Ovary (tissue), 3 donors: ENCODE measurements at regions not wholly inside any gene's neighbourhood (a gene's known extent, or its start where the extent isn't known, plus 50 kb on each side); places are given as distances from the start of the nearest gene placed in this dataset.

Experiments used
- EP300 ChIP-seq: sonication (generic); formaldehyde crosslinking; IDR thresholded peaks from one replicate; pipeline ENCODE4 v1.6.1; 2017; ENCODE audit warnings: antibody characterized with exemption
- TF ChIP-seq, protein P1 (sequence below), 3 donors: fragments of 450-650 bp in 2 of 3; fragments of 200-600 bp in 1 of 3; IDR thresholded peaks; one replicate each; pipeline versions ENCODE4 v1.5.1 to v1.8.0; 2016 to 2022; ENCODE audit warnings: antibody characterized with exemption in 3 of 3, mild to moderate bottlenecking in 1 of 3
- donor health status: DM: no; HTN: no; CAD: no.

DNA sequence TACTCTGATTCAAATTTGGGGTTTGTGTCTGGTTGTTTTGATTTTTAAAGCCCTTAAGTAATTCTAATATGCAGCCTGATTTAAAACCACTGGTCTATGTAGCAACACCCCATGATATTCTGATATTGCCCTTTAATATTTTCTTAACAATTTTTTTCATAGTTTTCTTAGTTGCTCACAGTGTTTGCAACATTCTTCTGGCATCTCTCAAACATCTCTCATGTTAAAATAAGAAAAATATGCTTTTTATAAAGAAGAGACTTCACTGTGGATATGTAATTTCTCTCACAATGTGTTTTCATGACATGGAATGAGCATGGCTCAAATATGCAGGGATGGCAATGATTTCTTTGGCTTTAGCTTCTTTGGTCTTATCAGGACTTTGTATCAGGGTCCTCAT, 183.7 kb downstream of the TAF11L14 start:
- TF ChIP-seq, protein P1, sequence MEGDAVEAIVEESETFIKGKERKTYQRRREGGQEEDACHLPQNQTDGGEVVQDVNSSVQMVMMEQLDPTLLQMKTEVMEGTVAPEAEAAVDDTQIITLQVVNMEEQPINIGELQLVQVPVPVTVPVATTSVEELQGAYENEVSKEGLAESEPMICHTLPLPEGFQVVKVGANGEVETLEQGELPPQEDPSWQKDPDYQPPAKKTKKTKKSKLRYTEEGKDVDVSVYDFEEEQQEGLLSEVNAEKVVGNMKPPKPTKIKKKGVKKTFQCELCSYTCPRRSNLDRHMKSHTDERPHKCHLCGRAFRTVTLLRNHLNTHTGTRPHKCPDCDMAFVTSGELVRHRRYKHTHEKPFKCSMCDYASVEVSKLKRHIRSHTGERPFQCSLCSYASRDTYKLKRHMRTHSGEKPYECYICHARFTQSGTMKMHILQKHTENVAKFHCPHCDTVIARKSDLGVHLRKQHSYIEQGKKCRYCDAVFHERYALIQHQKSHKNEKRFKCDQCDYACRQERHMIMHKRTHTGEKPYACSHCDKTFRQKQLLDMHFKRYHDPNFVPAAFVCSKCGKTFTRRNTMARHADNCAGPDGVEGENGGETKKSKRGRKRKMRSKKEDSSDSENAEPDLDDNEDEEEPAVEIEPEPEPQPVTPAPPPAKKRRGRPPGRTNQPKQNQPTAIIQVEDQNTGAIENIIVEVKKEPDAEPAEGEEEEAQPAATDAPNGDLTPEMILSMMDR (IDR thresholded peaks at IDR 0.05): no peak
- TF ChIP-seq EP300: no peak
